ENCODE measurements at regions not wholly inside any gene's neighbourhood (a gene's known extent, or its start where the extent isn't known, plus 50 kb on each side); places are given as distances from the start of the nearest gene placed in this dataset.

DNA sequence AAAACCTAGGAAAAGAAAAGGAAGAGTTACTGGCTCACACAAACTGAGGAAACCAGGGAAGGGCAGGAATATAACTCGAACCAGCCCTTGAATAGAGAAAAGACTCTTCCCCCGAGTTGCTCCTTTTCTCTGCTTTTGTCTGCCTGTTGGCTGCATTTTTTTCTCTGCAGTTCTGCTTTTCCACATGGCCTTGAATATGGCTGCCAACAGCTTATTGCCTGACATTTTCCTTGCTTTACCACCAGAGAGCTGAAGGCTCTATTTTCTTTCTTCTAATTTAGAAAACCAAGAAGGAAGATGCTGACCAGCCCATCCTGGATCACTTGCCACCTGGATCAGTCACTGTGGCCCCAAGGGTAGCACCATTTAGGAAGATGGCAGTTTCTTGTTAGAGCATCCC, 164.8 kb upstream of the MAN1A1 start:
- H2BK5ac ChIP-seq (ENCODE audit: low read depth, low read length), result no peak overlapping the region
- H3K9ac ChIP-seq (replicated peaks in 1 of 4; ENCODE audit: extremely low read depth in 1 of 4, low read depth in 3 of 4, low read length in 3 of 4), result no peak overlapping the region
- no peak overlapping the region for H4K8ac ChIP-seq (ENCODE audit: extremely low read depth, insufficient read depth, low read length)
- 0 out of 2 replicates have a peak overlapping the region, but pooled peaks have one; percentile 10 for H2AFZ ChIP-seq (ENCODE audit: low read length)
- no peak overlapping the region for H3K14ac ChIP-seq (ENCODE audit: insufficient read length)
- H3K4ac ChIP-seq (replicated peaks; ENCODE audit: insufficient read length, low read depth, low read length), result no peak overlapping the region
- H3K9me3 ChIP-seq (ENCODE audit: insufficient read depth in 2 of 2, low read depth in 1 of 2, low read length in 1 of 2), result no peaks in the 10 kb centered on the region
- H2BK12ac ChIP-seq (ENCODE audit: low read depth, low read length), result no peak overlapping the region
- WGBS, 2 experiments (ENCODE audit: extremely low coverage in 1 of 2, insufficient coverage in 1 of 2, insufficient read length in 1 of 2, insufficient replicate concordance in 2 of 2, low coverage in 1 of 2, low lambda C conversion rate in 2 of 2, missing lambda C conversion rate in 1 of 2), result 63% methylated on average over 1 of the region's 2 CpGs; no CpG with 5 or more reads in 1 of the 2 experiments
- no peak overlapping the region for H3K27ac ChIP-seq (ENCODE audit: low read depth, low read length)
- H3K23ac ChIP-seq (ENCODE audit: insufficient read length), result no peak overlapping the region
- no peak for FAIRE-seq
- H3K27me3 ChIP-seq (replicated peaks in 1 of 4; ENCODE audit: control insufficient read depth in 3 of 4, extremely low read depth in 1 of 4, insufficient read depth in 3 of 4, low read length in 3 of 4), result no peaks in the 10 kb centered on the region
- H3K4me3 ChIP-seq (ENCODE audit: extremely low read depth in 1 of 4, insufficient read depth in 2 of 4, low read depth in 3 of 4, low read length in 4 of 4), result no peak overlapping the region
- H3K23me2 ChIP-seq (ENCODE audit: low read depth, low read length), result no peaks in the 10 kb centered on the region
- peaks cover 0 to 2% (median 0%) of the 10 kb centered on the region in 4 experiments; a peak in 1 of 7 replicates for H3K4me1 ChIP-seq (replicated peaks in 1 of 4; ENCODE audit: control insufficient read depth in 3 of 4, insufficient read depth in 4 of 4, low read length in 3 of 4)
- no peak overlapping the region for H3K18ac ChIP-seq (ENCODE audit: extremely low read depth, low read length)
- H2BK120ac ChIP-seq (replicated peaks; ENCODE audit: low read depth, low read length), result no peak overlapping the region
- ChIA-PET POLR2A (ENCODE audit: partially characterized antibody) (no interaction called here), CTCF (ENCODE audit: partially characterized antibody) (interaction anchor here (0.6 kb wide), 1 partner anchor 383 kb away, joined by 3 read pairs; no protein-coding TSS in a partner anchor)
- H3K79me1 ChIP-seq (ENCODE audit: low read depth, low read length), result no peaks in the 10 kb centered on the region
- H2AK5ac ChIP-seq (ENCODE audit: low read depth, low read length), result no peak overlapping the region
- no peak for DNase-seq (ENCODE audit: low read depth in 1 of 2, low spot score in 2 of 2)
- H3K4me2 ChIP-seq (ENCODE audit: insufficient read depth in 1 of 2, low read depth in 2 of 2, low read length in 2 of 2), result no peak overlapping the region
- H3K56ac ChIP-seq (replicated peaks; ENCODE audit: insufficient read length, low read depth, low read length), result no peak overlapping the region
- no peaks in the 10 kb centered on the region for H3K36me3 ChIP-seq (ENCODE audit: control insufficient read depth in 2 of 4, insufficient read depth in 4 of 4, low read length in 3 of 4)
- TF ChIP-seq RXRA (IDR thresholded peaks at IDR 0.05; ENCODE audit: insufficient read depth, low read depth, low read length), result no peak
- TF ChIP-seq E2F6 (IDR thresholded peaks at IDR 0.05), result no peak
- TF ChIP-seq CREB1 (IDR thresholded peaks at IDR 0.05), result no peak
- TF ChIP-seq, protein P1, sequence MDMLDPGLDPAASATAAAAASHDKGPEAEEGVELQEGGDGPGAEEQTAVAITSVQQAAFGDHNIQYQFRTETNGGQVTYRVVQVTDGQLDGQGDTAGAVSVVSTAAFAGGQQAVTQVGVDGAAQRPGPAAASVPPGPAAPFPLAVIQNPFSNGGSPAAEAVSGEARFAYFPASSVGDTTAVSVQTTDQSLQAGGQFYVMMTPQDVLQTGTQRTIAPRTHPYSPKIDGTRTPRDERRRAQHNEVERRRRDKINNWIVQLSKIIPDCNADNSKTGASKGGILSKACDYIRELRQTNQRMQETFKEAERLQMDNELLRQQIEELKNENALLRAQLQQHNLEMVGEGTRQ (IDR thresholded peaks at IDR 0.05; ENCODE audit: low read length), result no peak
- no peak for TF ChIP-seq CTBP2 (IDR thresholded peaks at IDR 0.05; ENCODE audit: borderline replicate concordance, insufficient read depth, insufficient read length, low read length)
- TF ChIP-seq TAF1 (IDR thresholded peaks at IDR 0.05; ENCODE audit: low read depth, low read length), result no peak
- TF ChIP-seq RAD21 (IDR thresholded peaks at IDR 0.05 in 1 of 2, conservative IDR thresholded peaks at IDR 0.05 in 1 of 2; ENCODE audit: low read depth in 2 of 2, low read length in 2 of 2), result no peak
- no peak for TF ChIP-seq RFX5 (IDR thresholded peaks at IDR 0.05; ENCODE audit: borderline replicate concordance, low read depth, low read length)
- TF ChIP-seq JUN (IDR thresholded peaks at IDR 0.05; ENCODE audit: low read depth, low read length), result no peak
- no peak for TF ChIP-seq ZNF274 (IDR thresholded peaks at IDR 0.05; ENCODE audit: borderline replicate concordance, extremely low read depth, low read length)
- no peak for TF ChIP-seq CBX8 (IDR thresholded peaks at IDR 0.05; ENCODE audit: borderline replicate concordance, low read depth, low read length)
- H4K20me1 ChIP-seq (replicated peaks in 1 of 2; ENCODE audit: control insufficient read depth in 1 of 2, insufficient read depth in 2 of 2, low read length in 2 of 2), result no peaks in the 10 kb centered on the region
- no peak overlapping the region for H4K5ac ChIP-seq (ENCODE audit: insufficient read length, low read depth, low read length)
- no peak overlapping the region for H2BK20ac ChIP-seq (ENCODE audit: low read length)
- no peak overlapping the region for H4K91ac ChIP-seq (replicated peaks; ENCODE audit: insufficient read length, low read length)
- no peaks in the 10 kb centered on the region for H3K79me2 ChIP-seq (ENCODE audit: control insufficient read depth in 1 of 2, insufficient read depth in 2 of 2, low read length in 2 of 2)
- H2BK15ac ChIP-seq (ENCODE audit: low read length), result no peak overlapping the region
